Chondrocyte (in vitro differentiated cells): ENCODE measurements at regions not wholly inside any gene's neighbourhood (a gene's known extent, or its start where the extent isn't known, plus 50 kb on each side); places are given as distances from the start of the nearest gene placed in this dataset.

Experiments
- DNase-seq: peaks from one replicate; pipeline ENCODE4 v3.0.0; 2021; ENCODE audit warnings: mixed read lengths, low spot score
- H3K27ac Mint-ChIP-seq: one replicate; pipeline ENCODE4 v1.8.0; 2021; ENCODE audit warnings: mild to moderate bottlenecking, moderate library complexity, mixed read lengths; ENCODE audit not compliant: unreplicated experiment
- H3K27me3 Mint-ChIP-seq: 2 replicates; pipeline ENCODE4 v1.8.0; 2021; ENCODE audit warnings: low read depth, mixed read lengths
- H3K36me3 Mint-ChIP-seq: 2 replicates; pipeline ENCODE4 v1.8.0; 2021; ENCODE audit warnings: low read depth, mixed read lengths
- H3K4me1 Mint-ChIP-seq: 2 replicates; pipeline ENCODE4 v1.8.0; 2021; ENCODE audit warnings: low read depth, mild to moderate bottlenecking, mixed read lengths
- H3K4me3 Mint-ChIP-seq: one replicate; pipeline ENCODE4 v1.8.0; 2021; ENCODE audit warnings: mild to moderate bottlenecking, moderate library complexity, mixed read lengths; ENCODE audit not compliant: unreplicated experiment
- H3K9me3 Mint-ChIP-seq: 2 replicates; pipeline ENCODE4 v1.8.0; 2021; ENCODE audit warnings: low read depth, mixed read lengths
- CTCF ChIP-seq: fragments of 200-600 bp; sonication (generic); IDR thresholded peaks from 2 replicates; pipeline ENCODE4 v1.5.0; 2021; ENCODE audit warnings: antibody characterized with exemption, mild to moderate bottlenecking, moderate library complexity

DNA sequence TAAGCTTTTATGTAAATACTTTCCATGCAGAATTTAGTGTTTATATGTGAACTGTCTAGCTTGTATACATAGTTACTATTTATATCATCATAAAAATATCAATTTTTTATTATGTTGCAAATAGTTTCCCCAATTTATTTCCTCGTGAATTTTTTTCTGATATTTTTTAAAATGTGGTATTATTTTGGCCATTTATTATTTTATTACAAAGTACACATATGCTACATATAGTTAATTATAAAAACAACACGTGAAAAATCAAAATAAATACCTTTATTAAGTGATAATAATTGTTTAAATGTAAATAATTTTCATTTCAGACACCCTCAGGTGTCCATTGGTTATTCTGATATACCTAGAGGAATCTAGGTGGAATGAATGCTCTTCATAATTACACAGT, 1394.9 kb upstream of the PRR20A start:
- Mint-ChIP-seq H3K9me3 (no peaks in the 10 kb centered on the region), H3K27ac (no peak overlapping the region), H3K36me3 (no peaks in the 10 kb centered on the region), H3K4me3 (no peak overlapping the region), H3K4me1 (no peaks in the 10 kb centered on the region), H3K27me3 (peaks cover 2% of the 10 kb centered on the region)
- DNase-seq, result no peak
- no peak for TF ChIP-seq CTCF

GRCh38 chr13:55761986-55762385, 1378.7 kb upstream of the PRR20A start:
- no peaks in the 10 kb centered on the region for H3K36me3 Mint-ChIP-seq

GRCh38 chr13:55777612-55778011, 1363.1 kb upstream of the PRR20A start:
- Mint-ChIP-seq H3K4me1 (no peaks in the 10 kb centered on the region), H3K4me3 (no peak overlapping the region), H3K27me3 (no peaks in the 10 kb centered on the region), H3K9me3 (no peaks in the 10 kb centered on the region), H3K27ac (no peak overlapping the region), H3K36me3 (no peaks in the 10 kb centered on the region)
- TF ChIP-seq CTCF, result no peak
- DNase-seq, result no peak

More at GRCh38 chr13:55761986-55762385, 1378.7 kb upstream of the PRR20A start:
- Mint-ChIP-seq H3K4me1 (no peaks in the 10 kb centered on the region), H3K9me3 (no peaks in the 10 kb centered on the region), H3K4me3 (no peak overlapping the region), H3K27me3 (no peaks in the 10 kb centered on the region), H3K27ac (no peak overlapping the region)
- DNase-seq, result no peak
- no peak for TF ChIP-seq CTCF

GRCh38 chr13:55783841-55784240, 1356.9 kb upstream of the PRR20A start:
- Mint-ChIP-seq H3K27ac (no peak overlapping the region), H3K4me1 (no peaks in the 10 kb centered on the region), H3K27me3 (no peaks in the 10 kb centered on the region), H3K36me3 (no peaks in the 10 kb centered on the region), H3K9me3 (peaks cover 6% of the 10 kb centered on the region), H3K4me3 (no peak overlapping the region)
- DNase-seq, result no peak
- no peak for TF ChIP-seq CTCF

GRCh38 chr13:55788548-55788947, 1352.2 kb upstream of the PRR20A start:
- H3K9me3 Mint-ChIP-seq, result peaks cover 6% of the 10 kb centered on the region
- no peak overlapping the region for H3K4me3 Mint-ChIP-seq
- H3K4me1 Mint-ChIP-seq, result no peaks in the 10 kb centered on the region
- H3K27me3 Mint-ChIP-seq, result no peaks in the 10 kb centered on the region
- TF ChIP-seq CTCF, result no peak
- no peak for DNase-seq
- H3K27ac Mint-ChIP-seq, result no peak overlapping the region
- H3K36me3 Mint-ChIP-seq, result no peaks in the 10 kb centered on the region
